Esophagus squamous epithelium (tissue), 5 donors: ENCODE measurements at regions not wholly inside any gene's neighbourhood (a gene's known extent, or its start where the extent isn't known, plus 50 kb on each side); places are given as distances from the start of the nearest gene placed in this dataset.

Experiments
- DNase-seq: peaks from one replicate; lab custom pipeline; 2025; lab: John Stamatoyannopoulos, UW
- H3K27ac ChIP-seq, 4 donors: fragments of 200-600 bp; sonication (generic); one replicate each; pipeline ENCODE4 v1.5.1; 2016 to 2019; ENCODE audit warnings: mild to moderate bottlenecking in 1 of 4
- H3K27me3 ChIP-seq, 4 donors: fragments of 200-600 bp; sonication (generic); 1 replicate in 3 of 4; 2 replicates in 1 of 4; pipeline versions ENCODE4 v1.5.1 to v1.6.0; 2017 to 2021; ENCODE audit warnings: antibody characterized with exemption in 1 of 4
- H3K36me3 ChIP-seq, 3 donors: fragments of 200-600 bp; sonication (generic); one replicate each; pipeline ENCODE4 v1.5.1; 2016 to 2019
- H3K4me1 ChIP-seq, 3 donors: fragments of 200-600 bp; sonication (generic); one replicate each; pipeline ENCODE4 v1.5.1; 2017 to 2019
- H3K4me3 ChIP-seq, 4 donors: fragments of 200-600 bp; sonication (generic); 1 replicate in 3 of 4; 2 replicates in 1 of 4; pipeline ENCODE4 v1.5.1; 2016 to 2019; ENCODE audit warnings: mild to moderate bottlenecking in 2 of 4, moderate library complexity in 1 of 4
- H3K9me3 ChIP-seq, 3 donors: fragments of 200-600 bp; sonication (generic); one replicate each; pipeline ENCODE4 v1.5.1; 2016 to 2019
- POLR2A ChIP-seq, 4 donors: fragments of 450-650 bp; IDR thresholded peaks; one replicate each; pipeline ENCODE4 v1.6.1; 2017; ENCODE audit warnings: antibody characterized with exemption in 4 of 4, mild to moderate bottlenecking in 4 of 4, moderate library complexity in 3 of 4
- WGBS, 2 donors: methylation state at CpG; one replicate each; pipeline ENCODE4 v1.1.5; 2018; 5-methylcytosine and 5-hydroxymethylcytosine counted together
- intact Hi-C: fragments of 100-400 bp; cut with DNase I; formaldehyde crosslinking; loops from one replicate; pipeline ENCODE4 v1.15.0; 2022
- TF ChIP-seq, protein P1 (sequence below), 6 experiments: fragments of 450-650 bp in 4 of 6; fragments of 200-600 bp in 2 of 6; sonication (generic) in 2 of 6; IDR thresholded peaks; one replicate each; pipeline ENCODE4 v1.5.1; 2016 to 2019; ENCODE audit warnings: antibody characterized with exemption in 6 of 6, mild to moderate bottlenecking in 4 of 6, moderate library complexity in 4 of 6
- donor health status: DM: yes; HTN: yes; CAD: no.

DNA sequence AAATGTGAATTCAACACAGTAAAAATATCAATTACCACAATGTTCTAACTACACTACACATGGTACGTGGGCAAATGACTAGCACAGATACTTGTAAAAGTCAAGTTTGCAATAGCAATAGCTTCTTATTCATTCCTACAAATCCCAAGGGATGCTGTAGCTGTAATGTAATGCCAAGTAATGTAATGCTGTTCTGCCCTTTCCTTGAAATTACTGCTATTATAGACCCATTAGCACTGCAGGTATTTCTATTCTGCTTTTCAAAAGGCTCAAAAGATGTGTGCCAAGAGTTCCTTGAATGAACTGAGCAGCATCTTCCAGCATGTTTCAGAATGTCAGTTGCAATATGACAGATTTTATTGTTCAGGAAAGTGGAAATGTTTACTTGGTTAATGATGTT is 129.9 kb upstream of the BANK1 start:
- DNase-seq: no peak
- TF ChIP-seq, protein P1, sequence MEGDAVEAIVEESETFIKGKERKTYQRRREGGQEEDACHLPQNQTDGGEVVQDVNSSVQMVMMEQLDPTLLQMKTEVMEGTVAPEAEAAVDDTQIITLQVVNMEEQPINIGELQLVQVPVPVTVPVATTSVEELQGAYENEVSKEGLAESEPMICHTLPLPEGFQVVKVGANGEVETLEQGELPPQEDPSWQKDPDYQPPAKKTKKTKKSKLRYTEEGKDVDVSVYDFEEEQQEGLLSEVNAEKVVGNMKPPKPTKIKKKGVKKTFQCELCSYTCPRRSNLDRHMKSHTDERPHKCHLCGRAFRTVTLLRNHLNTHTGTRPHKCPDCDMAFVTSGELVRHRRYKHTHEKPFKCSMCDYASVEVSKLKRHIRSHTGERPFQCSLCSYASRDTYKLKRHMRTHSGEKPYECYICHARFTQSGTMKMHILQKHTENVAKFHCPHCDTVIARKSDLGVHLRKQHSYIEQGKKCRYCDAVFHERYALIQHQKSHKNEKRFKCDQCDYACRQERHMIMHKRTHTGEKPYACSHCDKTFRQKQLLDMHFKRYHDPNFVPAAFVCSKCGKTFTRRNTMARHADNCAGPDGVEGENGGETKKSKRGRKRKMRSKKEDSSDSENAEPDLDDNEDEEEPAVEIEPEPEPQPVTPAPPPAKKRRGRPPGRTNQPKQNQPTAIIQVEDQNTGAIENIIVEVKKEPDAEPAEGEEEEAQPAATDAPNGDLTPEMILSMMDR (IDR thresholded peaks at IDR 0.05): no peak
- no peak for TF ChIP-seq POLR2A (IDR thresholded peaks at IDR 0.05)
- Histone ChIP-seq H3K36me3 (no peaks in the 10 kb centered on the region), H3K9me3 (no peaks in the 10 kb centered on the region), H3K27me3 (no peaks in the 10 kb centered on the region), H3K4me3 (no peak overlapping the region), H3K27ac (no peak overlapping the region), H3K4me1 (peaks cover 0 to 5% (median 0%) of the 10 kb centered on the region in 3 donors)
- intact Hi-C loops: no loop called here
- 33 to 36% methylated on average over 1 of the region's 1 CpG for WGBS, 2 donors

- WGBS, 2 donors: 67 to 83% methylated on average over 1 of the region's 1 CpG
- TF ChIP-seq, protein P1 (IDR thresholded peaks at IDR 0.05): no peak
- TF ChIP-seq POLR2A (IDR thresholded peaks at IDR 0.05): no peak
- intact Hi-C loops: no loop called here
Measured at GRCh38 chr4:101655857-101656256, 134.7 kb upstream of the BANK1 start.

GRCh38 chr4:101655005-101655404 is 135.5 kb upstream of the BANK1 start:
- intact Hi-C loops: no loop called here
- WGBS, 2 donors: 74 to 77% methylated on average over 2 of the region's 2 CpGs
- H3K4me3 ChIP-seq: no peak overlapping the region
- no peak overlapping the region for H3K27ac ChIP-seq
- no peak for TF ChIP-seq POLR2A (IDR thresholded peaks at IDR 0.05)
- TF ChIP-seq, protein P1 (IDR thresholded peaks at IDR 0.05): no peak
- H3K36me3 ChIP-seq: no peaks in the 10 kb centered on the region
- peaks cover 0 to 32% (median 9%) of the 10 kb centered on the region in 3 donors for H3K4me1 ChIP-seq
- no peaks in the 10 kb centered on the region for H3K27me3 ChIP-seq
- H3K9me3 ChIP-seq: no peaks in the 10 kb centered on the region
- no peak for DNase-seq

More at GRCh38 chr4:101655857-101656256, 134.7 kb upstream of the BANK1 start:
- DNase-seq: no peak
- peaks cover 0 to 23% (median 2%) of the 10 kb centered on the region in 3 donors for H3K4me1 ChIP-seq
- no peaks in the 10 kb centered on the region for H3K9me3 ChIP-seq
- H3K4me3 ChIP-seq: no peak overlapping the region
- H3K27ac ChIP-seq: no peak overlapping the region
- H3K27me3 ChIP-seq: no peaks in the 10 kb centered on the region
- no peaks in the 10 kb centered on the region for H3K36me3 ChIP-seq

DNA sequence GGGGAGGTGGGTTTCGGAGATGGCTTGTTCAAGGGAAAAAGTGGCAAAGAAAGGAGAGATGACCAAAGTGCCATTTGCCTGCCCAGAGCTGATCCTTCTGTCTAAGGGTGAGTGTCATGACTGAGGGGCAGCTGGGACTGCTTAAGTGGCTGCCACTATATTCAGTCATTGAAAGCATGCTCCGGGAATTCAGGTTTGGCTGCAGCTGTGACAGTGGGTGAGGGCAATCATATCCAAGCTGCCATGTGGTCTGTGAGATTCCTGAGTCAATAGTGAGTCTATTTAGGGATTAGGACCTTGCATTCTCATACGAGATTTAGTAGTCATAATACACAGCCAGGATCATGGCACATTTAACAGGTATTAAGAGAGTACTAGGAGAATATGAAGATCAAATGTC is 138.8 kb upstream of the BANK1 start:
- DNase-seq: no peak
- no peaks in the 10 kb centered on the region for H3K36me3 ChIP-seq
- WGBS, 2 donors: 51 to 60% methylated on average over 3 of the region's 3 CpGs
- peaks cover 8 to 62% (median 19%) of the 10 kb centered on the region in 3 donors for H3K4me1 ChIP-seq
- no peaks in the 10 kb centered on the region for H3K9me3 ChIP-seq
- intact Hi-C loops: no loop called here
- no peak overlapping the region for H3K4me3 ChIP-seq
- no peak overlapping the region for H3K27ac ChIP-seq
- TF ChIP-seq, protein P1 (IDR thresholded peaks at IDR 0.05): no peak
- TF ChIP-seq POLR2A (IDR thresholded peaks at IDR 0.05): no peak
- H3K27me3 ChIP-seq: no peaks in the 10 kb centered on the region

DNA sequence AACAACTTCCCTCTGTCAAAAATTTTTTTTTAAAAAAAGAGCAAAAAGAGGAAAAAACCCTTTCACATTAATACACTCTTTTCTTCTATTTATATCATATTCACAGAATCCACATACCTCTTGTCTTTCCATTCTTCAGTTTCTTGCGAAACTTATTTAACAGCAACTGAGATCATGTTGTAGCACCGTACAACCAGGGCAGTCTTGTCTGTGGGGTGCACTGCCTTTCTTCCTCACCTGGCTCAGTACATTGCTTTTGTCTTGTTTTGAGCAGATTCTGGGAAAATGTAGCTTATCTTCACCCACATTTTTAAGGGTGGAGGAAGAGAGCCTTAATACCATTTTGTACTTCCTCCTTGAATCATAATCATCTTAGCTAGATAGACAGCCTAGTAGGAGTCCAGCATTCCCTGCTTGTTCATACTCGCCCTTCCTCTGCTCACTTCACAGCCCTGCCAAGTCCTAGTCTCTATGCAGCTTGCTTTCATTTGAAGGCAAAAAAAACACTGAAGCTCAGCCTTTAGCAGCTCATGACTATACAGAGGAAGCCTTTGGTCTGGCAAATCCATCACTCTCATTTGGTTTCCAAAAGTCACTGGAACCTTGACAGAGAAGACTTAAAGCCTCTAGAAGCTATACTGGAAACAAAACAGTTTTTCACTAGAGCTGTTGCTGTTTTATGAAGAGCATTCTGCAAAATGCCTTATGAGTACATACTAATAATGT is 140.6 kb upstream of the BANK1 start:
- Histone ChIP-seq H3K9me3 (no peaks in the 10 kb centered on the region), H3K36me3 (no peaks in the 10 kb centered on the region), H3K27ac (peak overlapping the region; percentile 60 to 78 (median 71)), H3K4me1 (peaks cover 8 to 62% (median 21%) of the 10 kb centered on the region in 3 donors), H3K27me3 (no peaks in the 10 kb centered on the region), H3K4me3 (no peak overlapping the region)
- no peak for TF ChIP-seq POLR2A (IDR thresholded peaks at IDR 0.05)
- TF ChIP-seq, protein P1 (IDR thresholded peaks at IDR 0.05): no peak
- 40 to 63% methylated on average over 3 of the region's 3 CpGs for WGBS, 2 donors
- no peak for DNase-seq
- intact Hi-C loops: no loop called here
